Peyer's patch (tissue), 4 donors: ENCODE measurements at regions not wholly inside any gene's neighbourhood (a gene's known extent, or its start where the extent isn't known, plus 50 kb on each side); places are given as distances from the start of the nearest gene placed in this dataset.

Experiments
- CTCF ChIP-seq, 6 experiments: fragments of 450-650 bp in 4 of 6; fragments of 200-600 bp in 2 of 6; sonication (generic) in 1 of 6; IDR thresholded peaks; one replicate each; pipeline ENCODE4 v1.5.1; 2017 to 2019; ENCODE audit warnings: antibody characterized with exemption in 6 of 6, mild to moderate bottlenecking in 3 of 6, moderate library complexity in 1 of 6
- POLR2A ChIP-seq, 2 donors: fragments of 450-650 bp; IDR thresholded peaks; one replicate each; pipeline ENCODE4 v1.5.1; 2017; ENCODE audit warnings: antibody characterized with exemption in 2 of 2, mild to moderate bottlenecking in 2 of 2, moderate library complexity in 2 of 2

GRCh38 chr22:48307931-48308330 is 1519.7 kb downstream of the BRD1 start:
- TF ChIP-seq CTCF (IDR thresholded peaks at IDR 0.05) (no peak), POLR2A (IDR thresholded peaks at IDR 0.05) (no peak)
